ENCODE measurements at regions not wholly inside any gene's neighbourhood (a gene's known extent, or its start where the extent isn't known, plus 50 kb on each side); places are given as distances from the start of the nearest gene placed in this dataset.
A peak's percentile ranks its signal among the peaks of the same experiment; 100 is the strongest.
"Not testable (repeated sequence)": the region's sequence is repeated elsewhere in the genome, so short reads cannot be mapped to it uniquely, and the experiment has no call there.

GRCh38 chr16:86885139-86885538 lies 306.8 kb downstream of the FOXL1 start:
- Histone ChIP-seq H3K4me1 (ENCODE audit: control insufficient read depth in 1 of 2, insufficient read depth in 2 of 2, low read length in 2 of 2) (no peaks in the 10 kb centered on the region), H3K4me3 (ENCODE audit: low read length in 2 of 2) (no peak overlapping the region), H3K27ac (ENCODE audit: low read depth in 1 of 2, low read length in 2 of 2) (no peak overlapping the region), H3K27me3 (ENCODE audit: control insufficient read depth in 1 of 2, insufficient read depth in 2 of 2, low read length in 1 of 2) (no peaks in the 10 kb centered on the region), H3K36me3 (ENCODE audit: control insufficient read depth in 1 of 2, insufficient read depth in 2 of 2, low read length in 1 of 2) (no peaks in the 10 kb centered on the region), H3K9me3 (ENCODE audit: control insufficient read depth, low read length) (no peaks in the 10 kb centered on the region)
- DNase-seq (peak in 1 of 2 donors; percentile 6), ATAC-seq (ENCODE audit: low FRiP score) (no peak)
- intact Hi-C loops (cut with DNase I) = no loop called here
- WGBS, 2 donors = 88 to 94% methylated on average over 6 of the region's 6 CpGs

GRCh38 chr16:86886651-86887050 lies 308.3 kb downstream of the FOXL1 start:
- Histone ChIP-seq H3K36me3 (ENCODE audit: control insufficient read depth in 1 of 2, insufficient read depth in 2 of 2, low read length in 1 of 2) (no peaks in the 10 kb centered on the region), H3K9me3 (ENCODE audit: control insufficient read depth, low read length) (no peaks in the 10 kb centered on the region), H3K27ac (ENCODE audit: low read depth in 1 of 2, low read length in 2 of 2) (no peak overlapping the region), H3K27me3 (ENCODE audit: control insufficient read depth in 1 of 2, insufficient read depth in 2 of 2, low read length in 1 of 2) (no peaks in the 10 kb centered on the region), H3K4me3 (ENCODE audit: low read length in 2 of 2) (no peak overlapping the region), H3K4me1 (ENCODE audit: control insufficient read depth in 1 of 2, insufficient read depth in 2 of 2, low read length in 2 of 2) (no peaks in the 10 kb centered on the region)
- intact Hi-C loops (cut with DNase I) = no loop called here
- WGBS, 2 donors = 72 to 81% methylated on average over 1 of the region's 1 CpG
- ATAC-seq (ENCODE audit: low FRiP score) (no peak), DNase-seq (peak in 1 of 2 donors; percentile 3)

GRCh38 chr16:86887416-86887815 lies 309.1 kb downstream of the FOXL1 start:
- no peak overlapping the region for H3K27ac ChIP-seq (ENCODE audit: low read depth in 1 of 2, low read length in 2 of 2)
- ATAC-seq (ENCODE audit: low FRiP score) (no peak), DNase-seq (no peak)
- H3K36me3 ChIP-seq (ENCODE audit: control insufficient read depth in 1 of 2, insufficient read depth in 2 of 2, low read length in 1 of 2) = no peaks in the 10 kb centered on the region
- no peak overlapping the region for H3K4me3 ChIP-seq (ENCODE audit: low read length in 2 of 2)
- no peaks in the 10 kb centered on the region for H3K27me3 ChIP-seq (ENCODE audit: control insufficient read depth in 1 of 2, insufficient read depth in 2 of 2, low read length in 1 of 2)
- intact Hi-C loops (cut with DNase I) = no loop called here
- H3K4me1 ChIP-seq (ENCODE audit: control insufficient read depth in 1 of 2, insufficient read depth in 2 of 2, low read length in 2 of 2) = no peaks in the 10 kb centered on the region
- WGBS, 2 donors = 73 to 82% methylated on average over 8 of the region's 8 CpGs
- no peaks in the 10 kb centered on the region for H3K9me3 ChIP-seq (ENCODE audit: control insufficient read depth, low read length)

GRCh38 chr16:86888231-86889053 lies 310.1 kb downstream of the FOXL1 start:
- Histone ChIP-seq H3K36me3 (ENCODE audit: control insufficient read depth in 1 of 2, insufficient read depth in 2 of 2, low read length in 1 of 2) (no peaks in the 10 kb centered on the region), H3K27me3 (ENCODE audit: control insufficient read depth in 1 of 2, insufficient read depth in 2 of 2, low read length in 1 of 2) (no peaks in the 10 kb centered on the region), H3K4me3 (ENCODE audit: low read length in 2 of 2) (no peak overlapping the region), H3K27ac (ENCODE audit: low read depth in 1 of 2, low read length in 2 of 2) (no peak overlapping the region), H3K9me3 (ENCODE audit: control insufficient read depth, low read length) (no peaks in the 10 kb centered on the region), H3K4me1 (ENCODE audit: control insufficient read depth in 1 of 2, insufficient read depth in 2 of 2, low read length in 2 of 2) (no peaks in the 10 kb centered on the region)
- ATAC-seq (ENCODE audit: low FRiP score) = no peak
- 82% methylated on average over 4 of the region's 4 CpGs for WGBS, 2 donors
- intact Hi-C loops (cut with DNase I) = no loop called here
- no peak for DNase-seq

DNA sequence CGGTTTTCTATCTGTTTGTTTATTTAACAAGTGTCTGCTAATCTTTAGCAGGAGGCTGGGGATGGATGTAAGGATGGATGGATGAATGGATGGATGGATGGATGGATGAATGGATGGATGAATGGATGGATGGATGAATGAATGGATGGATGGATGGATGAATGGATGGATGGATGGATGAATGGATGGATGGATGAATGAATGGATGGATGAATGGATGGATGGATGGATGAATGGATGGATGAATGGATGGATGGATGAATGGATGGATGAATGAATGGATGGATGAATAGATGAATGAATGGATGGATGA lies 310.7 kb downstream of the FOXL1 start:
- H3K4me3 ChIP-seq (ENCODE audit: low read length in 2 of 2); H3K4me1 ChIP-seq (ENCODE audit: control insufficient read depth in 1 of 2, insufficient read depth in 2 of 2, low read length in 2 of 2); H3K27ac ChIP-seq (ENCODE audit: low read depth in 1 of 2, low read length in 2 of 2); H3K36me3 ChIP-seq (ENCODE audit: control insufficient read depth in 1 of 2, insufficient read depth in 2 of 2, low read length in 1 of 2); ATAC-seq (ENCODE audit: low FRiP score); intact Hi-C loops (cut with DNase I); H3K9me3 ChIP-seq (ENCODE audit: control insufficient read depth, low read length); H3K27me3 ChIP-seq (ENCODE audit: control insufficient read depth in 1 of 2, insufficient read depth in 2 of 2, low read length in 1 of 2); DNase-seq: not testable (repeated sequence)
- WGBS, 2 donors = 61 to 73% methylated on average over 1 of the region's 1 CpG

DNA sequence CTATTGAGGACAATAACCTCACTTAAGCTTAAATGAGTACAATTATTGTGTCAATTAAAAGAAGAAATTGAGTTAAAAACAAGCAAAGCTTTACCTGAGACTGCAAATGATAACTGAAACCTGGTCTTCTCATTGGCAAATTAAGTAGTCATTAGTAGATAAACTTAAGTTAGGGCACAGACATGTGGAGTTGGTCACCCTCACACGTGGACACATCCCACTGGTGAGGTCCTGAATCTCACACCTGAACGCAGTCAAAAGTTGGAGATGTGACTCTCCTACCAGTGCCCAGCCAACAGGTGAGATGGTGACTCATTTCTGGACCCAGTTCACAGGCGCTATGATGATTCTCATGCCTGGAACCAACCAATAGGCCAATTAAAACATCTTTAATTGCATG lies 311.6 kb downstream of the FOXL1 start:
- ATAC-seq (ENCODE audit: low FRiP score) (no peak), DNase-seq (no peak)
- Histone ChIP-seq H3K9me3 (ENCODE audit: control insufficient read depth, low read length) (no peaks in the 10 kb centered on the region), H3K4me3 (ENCODE audit: low read length in 2 of 2) (no peak overlapping the region), H3K27ac (ENCODE audit: low read depth in 1 of 2, low read length in 2 of 2) (no peak overlapping the region), H3K27me3 (ENCODE audit: control insufficient read depth in 1 of 2, insufficient read depth in 2 of 2, low read length in 1 of 2) (no peaks in the 10 kb centered on the region), H3K4me1 (ENCODE audit: control insufficient read depth in 1 of 2, insufficient read depth in 2 of 2, low read length in 2 of 2) (no peaks in the 10 kb centered on the region), H3K36me3 (ENCODE audit: control insufficient read depth in 1 of 2, insufficient read depth in 2 of 2, low read length in 1 of 2) (no peaks in the 10 kb centered on the region)
- 95 to 96% methylated on average over 3 of the region's 3 CpGs for WGBS, 2 donors
- intact Hi-C loops (cut with DNase I) = no loop called here

DNA sequence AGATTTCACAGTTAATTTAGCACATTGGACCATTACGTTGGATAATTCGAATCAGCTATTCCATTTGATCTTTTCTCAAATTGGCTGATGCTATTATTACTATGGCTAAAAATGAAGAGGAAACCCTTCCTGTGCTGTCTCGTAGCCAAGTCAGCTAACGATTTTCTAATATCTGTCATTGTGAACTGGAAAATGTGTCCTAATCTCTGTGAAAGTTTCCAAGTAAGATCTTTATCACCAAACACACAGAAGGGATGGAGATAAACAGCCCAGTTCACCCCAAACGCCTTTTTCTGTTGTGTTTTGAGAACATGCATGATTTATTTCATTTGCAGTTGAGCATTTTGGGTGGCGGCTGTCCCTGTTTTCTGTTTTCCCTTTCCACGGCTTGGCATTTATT lies 312.8 kb downstream of the FOXL1 start:
- Histone ChIP-seq H3K4me1 (ENCODE audit: control insufficient read depth in 1 of 2, insufficient read depth in 2 of 2, low read length in 2 of 2) (no peaks in the 10 kb centered on the region), H3K4me3 (ENCODE audit: low read length in 2 of 2) (no peak overlapping the region), H3K9me3 (ENCODE audit: control insufficient read depth, low read length) (no peaks in the 10 kb centered on the region), H3K36me3 (ENCODE audit: control insufficient read depth in 1 of 2, insufficient read depth in 2 of 2, low read length in 1 of 2) (no peaks in the 10 kb centered on the region), H3K27me3 (ENCODE audit: control insufficient read depth in 1 of 2, insufficient read depth in 2 of 2, low read length in 1 of 2) (no peaks in the 10 kb centered on the region), H3K27ac (ENCODE audit: low read depth in 1 of 2, low read length in 2 of 2) (no peak overlapping the region)
- no peak for ATAC-seq (ENCODE audit: low FRiP score)
- intact Hi-C loops (cut with DNase I) = no loop called here
- DNase-seq = no peak
- 60 to 65% methylated on average over 7 of the region's 7 CpGs for WGBS, 2 donors

GRCh38 chr16:86891631-86892030 lies 313.3 kb downstream of the FOXL1 start:
- no peak for ATAC-seq (ENCODE audit: low FRiP score)
- Histone ChIP-seq H3K9me3 (ENCODE audit: control insufficient read depth, low read length) (no peaks in the 10 kb centered on the region), H3K4me3 (ENCODE audit: low read length in 2 of 2) (no peak overlapping the region), H3K27me3 (ENCODE audit: control insufficient read depth in 1 of 2, insufficient read depth in 2 of 2, low read length in 1 of 2) (no peaks in the 10 kb centered on the region), H3K36me3 (ENCODE audit: control insufficient read depth in 1 of 2, insufficient read depth in 2 of 2, low read length in 1 of 2) (no peaks in the 10 kb centered on the region), H3K4me1 (ENCODE audit: control insufficient read depth in 1 of 2, insufficient read depth in 2 of 2, low read length in 2 of 2) (no peaks in the 10 kb centered on the region), H3K27ac (ENCODE audit: low read depth in 1 of 2, low read length in 2 of 2) (no peak overlapping the region)
- DNase-seq = peak in 1 of 2 donors; percentile 17
- 97 to 99% methylated on average over 12 of the region's 12 CpGs for WGBS, 2 donors
- intact Hi-C loops (cut with DNase I) = no loop called here

- ATAC-seq (ENCODE audit: low FRiP score) (no peak), DNase-seq (peak in 1 of 2 donors; percentile 5)
- no peaks in the 10 kb centered on the region for H3K27me3 ChIP-seq (ENCODE audit: control insufficient read depth in 1 of 2, insufficient read depth in 2 of 2, low read length in 1 of 2)
- H3K27ac ChIP-seq (ENCODE audit: low read depth in 1 of 2, low read length in 2 of 2) = no peak overlapping the region
- intact Hi-C loops (cut with DNase I) = no loop called here
- WGBS, 2 donors = 94% methylated on average over 6 of the region's 6 CpGs
- H3K4me3 ChIP-seq (ENCODE audit: low read length in 2 of 2) = no peak overlapping the region
- H3K9me3 ChIP-seq (ENCODE audit: control insufficient read depth, low read length) = no peaks in the 10 kb centered on the region
- no peaks in the 10 kb centered on the region for H3K4me1 ChIP-seq (ENCODE audit: control insufficient read depth in 1 of 2, insufficient read depth in 2 of 2, low read length in 2 of 2)
- no peaks in the 10 kb centered on the region for H3K36me3 ChIP-seq (ENCODE audit: control insufficient read depth in 1 of 2, insufficient read depth in 2 of 2, low read length in 1 of 2)
These were observed 314.2 kb downstream of the FOXL1 start for GRCh38 chr16:86892509-86892908.

All from aorta (tissue), 5 donors.